H1 (cell line): ENCODE measurements at regions not wholly inside any gene's neighbourhood (a gene's known extent, or its start where the extent isn't known, plus 50 kb on each side); places are given as distances from the start of the nearest gene placed in this dataset.

Experiments used
- CTCF ChIA-PET: fragments of 300-600 bp; sonication (Branson Sonifier 250); formaldehyde crosslinking; loops from one replicate; lab custom pipeline; 2021; ENCODE audit not compliant: partially characterized antibody; lab: Charles Lee
- POLR2A ChIA-PET: fragments of 300-600 bp; sonication (Branson Sonifier 250); formaldehyde crosslinking; loops from one replicate; lab custom pipeline; 2021; ENCODE audit warnings: inconsistent platforms; ENCODE audit not compliant: partially characterized antibody; lab: Charles Lee
- DNase-seq, 2 experiments: peaks; one replicate each; pipeline versions ENCODE4 v3.0.0 to v3.0.0-alpha.2; 2010 to 2022; ENCODE audit warnings: low spot score in 2 of 2, low read depth in 1 of 2, mixed read lengths in 1 of 2
- FAIRE-seq: peaks from 2 replicates; lab custom pipeline; 2011; peaks lifted over from hg19 to GRCh38; lab: Jason Lieb, UNC
- H2AFZ ChIP-seq: 2 replicates; pipeline ENCODE4 v1.8.1; 2012; ENCODE audit warnings: low read length, inconsistent platforms
- H2AK5ac ChIP-seq: 2 replicates; pipeline ENCODE4 v1.6.1; 2013; ENCODE audit warnings: low read depth, low read length
- H2BK120ac ChIP-seq: replicated peaks from 2 replicates; pipeline ENCODE3; 2013; ENCODE audit warnings: low read depth, low read length, inconsistent platforms
- H2BK12ac ChIP-seq: 2 replicates; pipeline ENCODE4 v1.6.1; 2013; ENCODE audit warnings: low read depth, low read length
- H2BK15ac ChIP-seq: 2 replicates; pipeline ENCODE4 v1.6.1; 2013; ENCODE audit warnings: low read length
- H2BK20ac ChIP-seq: 2 replicates; pipeline ENCODE4 v1.6.1; 2013; ENCODE audit warnings: low read length
- H2BK5ac ChIP-seq: 2 replicates; pipeline ENCODE4 v1.6.1; 2013; ENCODE audit warnings: low read depth, low read length
- H3K14ac ChIP-seq: 2 replicates; pipeline ENCODE4 v1.6.1; 2013; ENCODE audit warnings: inconsistent platforms; ENCODE audit not compliant: insufficient read length
- H3K18ac ChIP-seq: 2 replicates; pipeline ENCODE4 v1.6.1; 2013; ENCODE audit warnings: low read length; ENCODE audit errors: extremely low read depth
- H3K23ac ChIP-seq: 2 replicates; pipeline ENCODE4 v1.6.1; 2013; ENCODE audit warnings: inconsistent platforms; ENCODE audit not compliant: insufficient read length
- H3K23me2 ChIP-seq: 2 replicates; pipeline ENCODE4 v1.6.1; 2013; ENCODE audit warnings: low read depth, low read length
- H3K27ac ChIP-seq: 2 replicates; pipeline ENCODE4 v1.6.1; 2011; ENCODE audit warnings: low read depth, low read length, inconsistent platforms
- H3K27me3 ChIP-seq, 4 experiments: replicated peaks in 1 of 4; 1 replicate in 1 of 4; 2 replicates in 3 of 4; pipeline versions ENCODE4 v1.6.1 to v1.8.1; 2011 to 2013; ENCODE audit warnings: low read length in 3 of 4, mild to moderate bottlenecking in 3 of 4, inconsistent platforms in 2 of 4, mixed read lengths in 2 of 4, moderate library complexity in 1 of 4; ENCODE audit not compliant: control insufficient read depth in 3 of 4, insufficient read depth in 3 of 4; ENCODE audit errors: extremely low read depth in 1 of 4
- H3K36me3 ChIP-seq, 4 experiments: 2 replicates each; pipeline versions ENCODE4 v1.6.1 to v1.8.1; 2011 to 2013; ENCODE audit warnings: mild to moderate bottlenecking in 4 of 4, low read length in 3 of 4, moderate library complexity in 2 of 4, control low read depth in 1 of 4, inconsistent platforms in 1 of 4; ENCODE audit not compliant: insufficient read depth in 4 of 4, control insufficient read depth in 2 of 4
- H3K4ac ChIP-seq: replicated peaks from 2 replicates; pipeline ENCODE3; 2013; ENCODE audit warnings: low read length, low read depth, mixed read lengths, inconsistent platforms; ENCODE audit not compliant: insufficient read length
- H3K4me1 ChIP-seq, 4 experiments: replicated peaks in 1 of 4; 1 replicate in 1 of 4; 2 replicates in 3 of 4; pipeline versions ENCODE4 v1.6.1 to v1.8.1; 2011 to 2013; ENCODE audit warnings: low read length in 3 of 4, inconsistent platforms in 2 of 4, mixed read lengths in 1 of 4; ENCODE audit not compliant: insufficient read depth in 4 of 4, control insufficient read depth in 3 of 4
- H3K4me2 ChIP-seq, 2 experiments: 2 replicates each; pipeline versions ENCODE4 v1.6.1 to v1.8.1; 2011 to 2013; ENCODE audit warnings: low read depth in 2 of 2, low read length in 2 of 2, control low read depth in 1 of 2, inconsistent platforms in 1 of 2, mild to moderate bottlenecking in 1 of 2; ENCODE audit not compliant: insufficient read depth in 1 of 2
- H3K4me3 ChIP-seq, 4 experiments: fragments of 200-600, 300-600 bp in 1 of 4; sonication (generic), shearing (Covaris generic), sonication (Bioruptor Twin) in 1 of 4; 2 replicates each; pipeline versions ENCODE4 v1.5.1 to v1.8.1; 2011 to 2016; ENCODE audit warnings: low read length in 4 of 4, low read depth in 3 of 4, control low read depth in 2 of 4, inconsistent platforms in 2 of 4, mild to moderate bottlenecking in 2 of 4, mixed read lengths in 1 of 4, moderate library complexity in 1 of 4; ENCODE audit not compliant: insufficient read depth in 2 of 4; ENCODE audit errors: extremely low read depth in 1 of 4
- H3K56ac ChIP-seq: replicated peaks from 2 replicates; pipeline ENCODE3; 2013; ENCODE audit warnings: low read depth, mild to moderate bottlenecking, mixed read lengths, low read length, inconsistent platforms; ENCODE audit not compliant: insufficient read length
- H3K79me1 ChIP-seq: 2 replicates; pipeline ENCODE4 v1.6.1; 2013; ENCODE audit warnings: low read depth, low read length, control low read depth
- H3K79me2 ChIP-seq, 2 experiments: 2 replicates each; pipeline versions ENCODE4 v1.6.1 to v1.8.1; 2012 to 2013; ENCODE audit warnings: low read length in 2 of 2, mild to moderate bottlenecking in 2 of 2, inconsistent platforms in 1 of 2; ENCODE audit not compliant: insufficient read depth in 2 of 2, control insufficient read depth in 1 of 2
- H3K9ac ChIP-seq, 4 experiments: replicated peaks in 1 of 4; 1 replicate in 1 of 4; 2 replicates in 3 of 4; pipeline versions ENCODE4 v1.6.1 to v1.8.1; 2011 to 2013; ENCODE audit warnings: low read depth in 3 of 4, low read length in 3 of 4, control low read depth in 2 of 4, mild to moderate bottlenecking in 2 of 4, moderate library complexity in 2 of 4, inconsistent platforms in 1 of 4; ENCODE audit errors: extremely low read depth in 1 of 4
- H3K9me3 ChIP-seq, 2 experiments: 2 replicates each; pipeline versions ENCODE4 v1.6.1 to v1.8.1; 2012 to 2013; ENCODE audit warnings: mild to moderate bottlenecking in 2 of 2, moderate library complexity in 2 of 2, control low read depth in 1 of 2, inconsistent platforms in 1 of 2, low read depth in 1 of 2, low read length in 1 of 2, mixed read lengths in 1 of 2; ENCODE audit not compliant: insufficient read depth in 2 of 2
- H4K20me1 ChIP-seq, 2 experiments: replicated peaks in 1 of 2; 2 replicates each; pipeline versions ENCODE3 to v1.8.1; 2011 to 2013; ENCODE audit warnings: inconsistent platforms in 2 of 2, low read length in 2 of 2, mild to moderate bottlenecking in 1 of 2; ENCODE audit not compliant: insufficient read depth in 2 of 2, control insufficient read depth in 1 of 2
- H4K5ac ChIP-seq: 2 replicates; pipeline ENCODE4 v1.6.1; 2013; ENCODE audit warnings: low read length, low read depth, mixed read lengths, inconsistent platforms; ENCODE audit not compliant: insufficient read length
- H4K8ac ChIP-seq: 2 replicates; pipeline ENCODE4 v1.8.0; 2013; ENCODE audit warnings: mild to moderate bottlenecking, moderate library complexity, low read length, inconsistent platforms; ENCODE audit not compliant: insufficient read depth; ENCODE audit errors: extremely low read depth
- H4K91ac ChIP-seq: replicated peaks from 2 replicates; pipeline ENCODE3; 2013; ENCODE audit warnings: low read length, mixed read lengths, inconsistent platforms; ENCODE audit not compliant: insufficient read length
- CREB1 ChIP-seq: IDR thresholded peaks from 2 replicates; pipeline ENCODE4 v1.6.1; 2012; ENCODE audit warnings: inconsistent platforms
- PHF8 ChIP-seq: fragments of 200-600 bp; sonication (generic); conservative IDR thresholded peaks from 2 replicates; pipeline ENCODE4 v1.7.1; 2012; ENCODE audit warnings: low read depth, mild to moderate bottlenecking, inconsistent platforms, low read length, moderate library complexity
- POLR2AphosphoS5 ChIP-seq: IDR thresholded peaks from 2 replicates; pipeline ENCODE4 v1.6.1; 2011; ENCODE audit warnings: low read depth, low read length
- SUZ12 ChIP-seq: fragments of 200-600 bp; sonication (generic); IDR thresholded peaks from 2 replicates; pipeline ENCODE4 v1.6.1; 2012; ENCODE audit warnings: mild to moderate bottlenecking, inconsistent platforms, low read length, moderate library complexity, mixed read lengths
- TEAD4 ChIP-seq: IDR thresholded peaks from 2 replicates; pipeline ENCODE4 v1.6.1; 2012; ENCODE audit warnings: low read depth, low read length, inconsistent platforms, mixed read lengths
- WGBS, 2 experiments: shearing (Covaris generic) in 1 of 2; methylation state at CpG; one replicate each; pipeline versions ENCODE4 v1.1.6 to v1.1.7; 2013 to 2015; ENCODE audit warnings: low lambda C conversion rate in 2 of 2, mixed read lengths in 2 of 2, inconsistent platforms in 1 of 2, low coverage in 1 of 2, missing lambda C conversion rate in 1 of 2; ENCODE audit not compliant: insufficient replicate concordance in 2 of 2, insufficient coverage in 1 of 2, insufficient read length in 1 of 2; ENCODE audit errors: extremely low coverage in 1 of 2, missing lambda C conversion rate in 1 of 2; 5-methylcytosine and 5-hydroxymethylcytosine counted together

- H3K79me1 ChIP-seq = no peaks in the 10 kb centered on the region
- no peaks in the 10 kb centered on the region; the same call in 1 of the 2 replicates for H3K23me2 ChIP-seq
- peaks cover 95 to 100% (median 99%) of the 10 kb centered on the region in 4 experiments for H3K27me3 ChIP-seq
- FAIRE-seq (no peak), DNase-seq (no peak)
- H3K23ac ChIP-seq = no peak overlapping the region
- no peaks in the 10 kb centered on the region; a peak in 1 of 4 replicates for H3K9me3 ChIP-seq
- H2BK120ac ChIP-seq = no peak overlapping the region
- peaks cover 0 to 2% (median 0%) of the 10 kb centered on the region in 4 experiments; a peak in 1 of 8 replicates for H3K36me3 ChIP-seq
- no peak overlapping the region for H3K4ac ChIP-seq
- no peaks in the 10 kb centered on the region for H3K79me2 ChIP-seq
- no peak overlapping the region for H2BK15ac ChIP-seq
- H3K14ac ChIP-seq = no peak overlapping the region
- CTCF ChIA-PET = interaction anchor here (1.2 to 1.4 kb wide), 2 partner anchors 46 to 55 kb away, joined by 3 to 4 read pairs; no protein-coding TSS in a partner anchor
- H3K4me1 ChIP-seq = peaks cover 0 to 7% (median 5%) of the 10 kb centered on the region in 4 experiments; a peak in 6 of 7 replicates
- H3K56ac ChIP-seq = no peak overlapping the region
- no peak overlapping the region for H2BK5ac ChIP-seq
- no peak overlapping the region for H4K8ac ChIP-seq
- no peak overlapping the region for H3K18ac ChIP-seq
- no peak overlapping the region for H2BK20ac ChIP-seq
- H3K9ac ChIP-seq = no peak overlapping the region
- H2AFZ ChIP-seq = no peak overlapping the region
- H3K4me3 ChIP-seq = no peak overlapping the region
- H3K27ac ChIP-seq = no peak overlapping the region
- H3K4me2 ChIP-seq = no peak overlapping the region
- H4K20me1 ChIP-seq = peaks cover 22 to 31% of the 10 kb centered on the region in 2 experiments
- no peak overlapping the region for H4K91ac ChIP-seq
- POLR2A ChIA-PET = interaction anchor here (0.9 kb wide), 1 partner anchor 51 kb away, joined by 3 read pairs; no protein-coding TSS in a partner anchor
- H2BK12ac ChIP-seq = no peak overlapping the region
- H2AK5ac ChIP-seq = no peak overlapping the region
- H4K5ac ChIP-seq = no peak overlapping the region
- WGBS, 2 experiments = 17% methylated on average over 4 of the region's 6 CpGs; no CpG with 5 or more reads in 1 of the 2 experiments
- TF ChIP-seq TEAD4 = no peak
- TF ChIP-seq CREB1 = no peak
- no peak for TF ChIP-seq PHF8
- TF ChIP-seq POLR2AphosphoS5 = no peak
- peak; percentile 58; the same call in 1 of the 2 replicates for TF ChIP-seq SUZ12
Observed at GRCh38 chr15:96412045-96412905, 81.8 kb downstream of the NR2F2 start.
